ENCODE measurements at regions not wholly inside any gene's neighbourhood (a gene's known extent, or its start where the extent isn't known, plus 50 kb on each side); places are given as distances from the start of the nearest gene placed in this dataset.
"Not testable (repeated sequence)": the region's sequence is repeated elsewhere in the genome, so short reads cannot be mapped to it uniquely, and the experiment has no call there.

GRCh38 chr16:73140929-73141328 lies 93.0 kb upstream of the ZFHX3 start:
- no peak for DNase-seq

GRCh38 chr16:73131156-73131862 lies 83.4 kb upstream of the ZFHX3 start:
- no peak for DNase-seq

GRCh38 chr16:73129455-73129854 lies 81.5 kb upstream of the ZFHX3 start:
- DNase-seq = no peak

GRCh38 chr16:73126525-73126853 lies 78.6 kb upstream of the ZFHX3 start:
- no peak for DNase-seq

- no peak for DNase-seq
These were observed 78.1 kb upstream of the ZFHX3 start for GRCh38 chr16:73125850-73126524.

- DNase-seq = no peak
These were observed 76.9 kb upstream of the ZFHX3 start for GRCh38 chr16:73124665-73125375.

- no peak for DNase-seq
These were observed 76.2 kb upstream of the ZFHX3 start for GRCh38 chr16:73124097-73124652.

GRCh38 chr16:73122604-73123391 lies 74.9 kb upstream of the ZFHX3 start:
- no peak for DNase-seq

- DNase-seq = no peak
These were observed 68.6 kb upstream of the ZFHX3 start for GRCh38 chr16:73116576-73116975.

GRCh38 chr16:73113336-73113735 lies 65.4 kb upstream of the ZFHX3 start:
- DNase-seq = no peak

GRCh38 chr16:73108195-73108963 lies 60.5 kb upstream of the ZFHX3 start:
- no peak for DNase-seq

- DNase-seq = no peak
These were observed 59.4 kb upstream of the ZFHX3 start for GRCh38 chr16:73107371-73107770.

- DNase-seq = no peak
These were observed 58.6 kb upstream of the ZFHX3 start for GRCh38 chr16:73106329-73107034.

- DNase-seq = no peak
These were observed 53.6 kb upstream of the ZFHX3 start for GRCh38 chr16:73101568-73101967.

GRCh38 chr16:73099601-73100000 lies 51.7 kb upstream of the ZFHX3 start:
- DNase-seq = not testable (repeated sequence)
